GM11168 (cell line): ENCODE measurements at regions not wholly inside any gene's neighbourhood (a gene's known extent, or its start where the extent isn't known, plus 50 kb on each side); places are given as distances from the start of the nearest gene placed in this dataset.
"Not testable (repeated sequence)": the region's sequence is repeated elsewhere in the genome, so short reads cannot be mapped to it uniquely, and the experiment has no call there.

Experiments used
- in situ Hi-C: fragments of 300-500 bp; cut with MboI; formaldehyde crosslinking; loops from one replicate; pipeline ENCODE4 v1.12.0; 2022; ENCODE audit warnings: low sequenced_read_pairs; ENCODE audit not compliant: unreplicated experiment

- in situ Hi-C loops = no loop called here
These were observed 1059.5 kb downstream of the FAM181B start for GRCh38 chr11:81674211-81674610.

GRCh38 chr11:81673001-81673400 is 1060.7 kb downstream of the FAM181B start:
- in situ Hi-C loops = no loop called here

GRCh38 chr11:81669935-81670543 is 1063.6 kb downstream of the FAM181B start:
- in situ Hi-C loops = no loop called here

- in situ Hi-C loops = no loop called here
These were observed 1074.9 kb downstream of the FAM181B start for GRCh38 chr11:81658722-81659121.

- in situ Hi-C loops = no loop called here
These were observed 1078.3 kb downstream of the FAM181B start for GRCh38 chr11:81655351-81655750.

- in situ Hi-C loops = loop anchor here (25.0 kb wide), 1 partner anchor 590 kb away; no protein-coding TSS in a partner anchor
These were observed 1086.3 kb downstream of the FAM181B start for GRCh38 chr11:81647374-81647773.

GRCh38 chr11:81644239-81644840 is 1089.3 kb downstream of the FAM181B start:
- in situ Hi-C loops = loop anchor here (25.0 kb wide), 1 partner anchor 593 kb away; no protein-coding TSS in a partner anchor

- in situ Hi-C loops = loop anchor here (25.0 kb wide), 1 partner anchor 603 kb away; no protein-coding TSS in a partner anchor
These were observed 1099.2 kb downstream of the FAM181B start for GRCh38 chr11:81634483-81634882.

- in situ Hi-C loops = no loop called here
These were observed 1131.2 kb downstream of the FAM181B start for GRCh38 chr11:81602508-81602907.

- in situ Hi-C loops = no loop called here
These were observed 1137.0 kb downstream of the FAM181B start for GRCh38 chr11:81596704-81597103.

- in situ Hi-C loops = no loop called here
These were observed 1148.2 kb downstream of the FAM181B start for GRCh38 chr11:81585390-81585933.

- in situ Hi-C loops = no loop called here
These were observed 1154.3 kb downstream of the FAM181B start for GRCh38 chr11:81579339-81579738.

- in situ Hi-C loops = no loop called here
These were observed 1155.1 kb downstream of the FAM181B start for GRCh38 chr11:81578571-81578970.

- in situ Hi-C loops = no loop called here
These were observed 1159.4 kb downstream of the FAM181B start for GRCh38 chr11:81574301-81574700.

- in situ Hi-C loops = no loop called here
These were observed 1160.3 kb downstream of the FAM181B start for GRCh38 chr11:81573367-81573766.

- in situ Hi-C loops = no loop called here
These were observed 1163.0 kb downstream of the FAM181B start for GRCh38 chr11:81570669-81571068.

GRCh38 chr11:81569999-81570398 is 1163.7 kb downstream of the FAM181B start:
- in situ Hi-C loops = no loop called here

GRCh38 chr11:81568918-81569317 is 1164.7 kb downstream of the FAM181B start:
- in situ Hi-C loops = no loop called here

GRCh38 chr11:81548123-81548522 is 1185.5 kb downstream of the FAM181B start:
- in situ Hi-C loops = no loop called here

GRCh38 chr11:81539806-81540205 is 1193.9 kb downstream of the FAM181B start:
- in situ Hi-C loops = not testable (repeated sequence)

GRCh38 chr11:81515566-81515965 is 1218.1 kb downstream of the FAM181B start:
- in situ Hi-C loops = no loop called here
